Upper lobe of right lung (tissue), 1 donor: ENCODE measurements at regions not wholly inside any gene's neighbourhood (a gene's known extent, or its start where the extent isn't known, plus 50 kb on each side); places are given as distances from the start of the nearest gene placed in this dataset.
A peak's percentile ranks its signal among the peaks of the same experiment; 100 is the strongest.

Source experiments
- ATAC-seq: fragments of 200-7000 bp; cut with Tn5 transposase; one replicate; pipeline ENCODE4 v1.9.1; 2020; ENCODE audit warnings: mild to moderate bottlenecking, moderate library complexity
- DNase-seq: peaks from one replicate; pipeline ENCODE4 v3.0.0-alpha.2; 2020
- H3K27ac ChIP-seq: fragments of 200-600 bp; one replicate; pipeline ENCODE4 v1.8.0; 2022
- H3K27me3 ChIP-seq: fragments of 200-600 bp; one replicate; pipeline ENCODE4 v1.8.0; 2022; ENCODE audit warnings: mild to moderate bottlenecking
- H3K36me3 ChIP-seq: fragments of 200-600 bp; one replicate; pipeline ENCODE4 v1.8.0; 2022
- H3K4me1 ChIP-seq: fragments of 200-600 bp; one replicate; pipeline ENCODE4 v1.8.0; 2022
- H3K4me3 ChIP-seq: fragments of 200-600 bp; one replicate; pipeline ENCODE4 v1.8.0; 2022; ENCODE audit warnings: mild to moderate bottlenecking
- H3K9me3 ChIP-seq: fragments of 200-600 bp; one replicate; pipeline ENCODE4 v1.8.0; 2022
- CTCF ChIP-seq: fragments of 200-600 bp; IDR thresholded peaks from one replicate; pipeline ENCODE4 v1.8.0; 2022; ENCODE audit warnings: antibody characterized with exemption
- intact Hi-C: fragments of 100-400 bp; cut with DNase I; formaldehyde crosslinking; loops from one replicate; pipeline ENCODE4 v1.11.0; 2022
- donor health status: DM: no; HTN: yes; CAD: no; lungs with severe emphysema.

GRCh38 chr12:97404093-97404492, 58.5 kb upstream of the RMST start:
- intact Hi-C loops, result no loop called here
- no peak overlapping the region for H3K4me3 ChIP-seq
- no peaks in the 10 kb centered on the region for H3K9me3 ChIP-seq
- no peak overlapping the region for H3K27ac ChIP-seq
- no peak for TF ChIP-seq CTCF
- H3K4me1 ChIP-seq, result no peaks in the 10 kb centered on the region
- ATAC-seq (no peak), DNase-seq (no peak)
- H3K36me3 ChIP-seq, result no peaks in the 10 kb centered on the region
- H3K27me3 ChIP-seq, result no peaks in the 10 kb centered on the region

- peak; percentile 70 for TF ChIP-seq CTCF
- Histone ChIP-seq H3K4me3 (no peak overlapping the region), H3K27ac (no peak overlapping the region), H3K27me3 (no peaks in the 10 kb centered on the region), H3K9me3 (no peaks in the 10 kb centered on the region), H3K4me1 (no peaks in the 10 kb centered on the region), H3K36me3 (no peaks in the 10 kb centered on the region)
- no peak for DNase-seq
- ATAC-seq, result peak; percentile 85
- intact Hi-C loops, result no loop called here
These were observed 58.1 kb upstream of the RMST start for GRCh38 chr12:97404543-97404942.

- no peak for TF ChIP-seq CTCF
- no peak for ATAC-seq
- Histone ChIP-seq H3K27ac (no peak overlapping the region), H3K4me3 (no peak overlapping the region), H3K9me3 (no peaks in the 10 kb centered on the region), H3K36me3 (no peaks in the 10 kb centered on the region), H3K4me1 (no peaks in the 10 kb centered on the region), H3K27me3 (no peaks in the 10 kb centered on the region)
- intact Hi-C loops, result no loop called here
- no peak for DNase-seq
These were observed 54.2 kb upstream of the RMST start for GRCh38 chr12:97408363-97408762.

GRCh38 chr12:97411341-97411740, 51.3 kb upstream of the RMST start:
- no peak for ATAC-seq
- intact Hi-C loops, result no loop called here
- no peaks in the 10 kb centered on the region for H3K9me3 ChIP-seq
- H3K4me1 ChIP-seq, result no peaks in the 10 kb centered on the region
- H3K27ac ChIP-seq, result no peak overlapping the region
- DNase-seq, result no peak
- no peak for TF ChIP-seq CTCF
- H3K27me3 ChIP-seq, result no peaks in the 10 kb centered on the region
- H3K36me3 ChIP-seq, result no peaks in the 10 kb centered on the region
- H3K4me3 ChIP-seq, result no peak overlapping the region
